ENCODE measurements at regions not wholly inside any gene's neighbourhood (a gene's known extent, or its start where the extent isn't known, plus 50 kb on each side); places are given as distances from the start of the nearest gene placed in this dataset.

DNA sequence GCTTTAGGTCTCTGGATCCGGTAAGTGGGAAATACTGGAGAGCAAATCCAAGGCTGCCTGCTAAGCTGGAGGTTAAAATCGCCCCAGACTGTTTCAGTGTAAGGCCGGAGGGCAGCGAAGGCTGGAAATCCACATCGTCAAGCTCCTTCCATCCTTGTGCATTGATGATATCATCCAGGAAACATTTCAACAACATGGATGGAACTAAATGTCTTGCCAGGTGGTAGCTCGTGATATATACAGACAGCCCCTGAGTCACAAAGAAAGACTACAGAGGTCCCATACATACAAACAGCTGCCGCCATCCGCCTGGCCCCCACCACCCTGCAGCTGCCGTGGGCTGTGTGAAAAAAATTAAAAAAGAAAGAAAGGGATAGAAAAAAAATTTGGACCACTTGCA is 148.9 kb upstream of the RBPJ start:
- TF ChIP-seq, protein P1, sequence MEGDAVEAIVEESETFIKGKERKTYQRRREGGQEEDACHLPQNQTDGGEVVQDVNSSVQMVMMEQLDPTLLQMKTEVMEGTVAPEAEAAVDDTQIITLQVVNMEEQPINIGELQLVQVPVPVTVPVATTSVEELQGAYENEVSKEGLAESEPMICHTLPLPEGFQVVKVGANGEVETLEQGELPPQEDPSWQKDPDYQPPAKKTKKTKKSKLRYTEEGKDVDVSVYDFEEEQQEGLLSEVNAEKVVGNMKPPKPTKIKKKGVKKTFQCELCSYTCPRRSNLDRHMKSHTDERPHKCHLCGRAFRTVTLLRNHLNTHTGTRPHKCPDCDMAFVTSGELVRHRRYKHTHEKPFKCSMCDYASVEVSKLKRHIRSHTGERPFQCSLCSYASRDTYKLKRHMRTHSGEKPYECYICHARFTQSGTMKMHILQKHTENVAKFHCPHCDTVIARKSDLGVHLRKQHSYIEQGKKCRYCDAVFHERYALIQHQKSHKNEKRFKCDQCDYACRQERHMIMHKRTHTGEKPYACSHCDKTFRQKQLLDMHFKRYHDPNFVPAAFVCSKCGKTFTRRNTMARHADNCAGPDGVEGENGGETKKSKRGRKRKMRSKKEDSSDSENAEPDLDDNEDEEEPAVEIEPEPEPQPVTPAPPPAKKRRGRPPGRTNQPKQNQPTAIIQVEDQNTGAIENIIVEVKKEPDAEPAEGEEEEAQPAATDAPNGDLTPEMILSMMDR (conservative IDR thresholded peaks at IDR 0.05) = no peak
- no peak for TF ChIP-seq EZH2 (IDR thresholded peaks at IDR 0.05; ENCODE audit: low read depth)

Data from PC-9 (cell line).